ENCODE measurements at regions not wholly inside any gene's neighbourhood (a gene's known extent, or its start where the extent isn't known, plus 50 kb on each side); places are given as distances from the start of the nearest gene placed in this dataset.

GRCh38 chr5:57117596-57117995 is 56.3 kb upstream of the GPBP1 start:
- TF ChIP-seq CTCF (optimal IDR thresholded peaks at IDR 0.05 in 1 of 3, IDR thresholded peaks at IDR 0.05 in 1 of 3, conservative IDR thresholded peaks at IDR 0.05 in 1 of 3; ENCODE audit: extremely low read depth in 1 of 3, insufficient read depth in 2 of 3, low read length in 3 of 3) = no peak
- no peak for TF ChIP-seq EZH2 (IDR thresholded peaks at IDR 0.05; ENCODE audit: low read length)
